ENCODE measurements at regions not wholly inside any gene's neighbourhood (a gene's known extent, or its start where the extent isn't known, plus 50 kb on each side); places are given as distances from the start of the nearest gene placed in this dataset.

DNA sequence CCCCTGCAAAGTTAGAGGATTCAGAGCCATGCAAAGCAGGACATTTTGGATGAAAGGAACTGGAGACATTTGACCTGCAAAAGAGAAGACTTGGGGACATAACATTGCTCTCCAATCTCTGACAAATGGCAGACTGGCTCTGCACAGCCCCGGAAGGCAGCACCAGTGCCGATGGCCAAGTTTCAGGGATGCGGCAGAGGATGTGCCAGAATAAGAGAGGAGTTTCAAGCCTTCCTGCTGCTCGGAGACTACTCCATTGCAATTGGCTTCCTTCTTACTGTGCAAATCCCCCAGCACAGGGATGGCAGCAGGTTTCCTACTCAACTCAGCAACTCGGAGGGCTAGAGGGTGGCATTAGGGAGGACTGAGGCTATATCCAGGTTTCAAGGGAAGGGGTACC lies 268.8 kb upstream of the ZMIZ1 start:
- TF ChIP-seq SUZ12 (IDR thresholded peaks at IDR 0.05; ENCODE audit: extremely low read depth, insufficient read depth, insufficient read length) (no peak), ZNF274 (IDR thresholded peaks at IDR 0.05; ENCODE audit: low read depth, low read length) (no peak), YY1 (IDR thresholded peaks at IDR 0.05; ENCODE audit: insufficient read depth, insufficient read length) (no peak)
